ENCODE measurements at regions not wholly inside any gene's neighbourhood (a gene's known extent, or its start where the extent isn't known, plus 50 kb on each side); places are given as distances from the start of the nearest gene placed in this dataset.
"Not testable (repeated sequence)": the region's sequence is repeated elsewhere in the genome, so short reads cannot be mapped to it uniquely, and the experiment has no call there.

DNA sequence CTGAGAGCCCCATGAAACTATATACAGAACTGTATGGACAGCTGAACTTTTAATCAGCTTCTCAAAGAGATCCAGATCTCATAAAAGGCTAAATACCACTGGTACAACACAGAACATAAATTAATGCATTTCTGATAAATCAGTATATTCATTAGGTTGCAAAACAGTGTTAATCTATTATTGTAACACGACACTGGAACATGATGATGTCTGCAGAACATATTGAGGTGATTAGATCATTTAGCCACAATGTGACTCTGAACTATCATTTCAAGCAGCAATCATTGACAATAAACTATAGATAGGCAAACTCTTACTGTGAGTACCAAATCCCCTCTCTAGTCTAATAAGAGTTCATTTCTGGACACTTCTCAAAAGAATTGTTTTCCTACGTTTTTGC is 50.3 kb downstream of the GASK1B start:
- Histone ChIP-seq H3K27ac (no peak overlapping the region), H3K4me1 (no peaks in the 10 kb centered on the region), H3K27me3 (no peaks in the 10 kb centered on the region), H3K4me3 (no peak overlapping the region), H3K9me3 (no peaks in the 10 kb centered on the region), H3K36me3 (no peaks in the 10 kb centered on the region)
- TF ChIP-seq, protein P1, sequence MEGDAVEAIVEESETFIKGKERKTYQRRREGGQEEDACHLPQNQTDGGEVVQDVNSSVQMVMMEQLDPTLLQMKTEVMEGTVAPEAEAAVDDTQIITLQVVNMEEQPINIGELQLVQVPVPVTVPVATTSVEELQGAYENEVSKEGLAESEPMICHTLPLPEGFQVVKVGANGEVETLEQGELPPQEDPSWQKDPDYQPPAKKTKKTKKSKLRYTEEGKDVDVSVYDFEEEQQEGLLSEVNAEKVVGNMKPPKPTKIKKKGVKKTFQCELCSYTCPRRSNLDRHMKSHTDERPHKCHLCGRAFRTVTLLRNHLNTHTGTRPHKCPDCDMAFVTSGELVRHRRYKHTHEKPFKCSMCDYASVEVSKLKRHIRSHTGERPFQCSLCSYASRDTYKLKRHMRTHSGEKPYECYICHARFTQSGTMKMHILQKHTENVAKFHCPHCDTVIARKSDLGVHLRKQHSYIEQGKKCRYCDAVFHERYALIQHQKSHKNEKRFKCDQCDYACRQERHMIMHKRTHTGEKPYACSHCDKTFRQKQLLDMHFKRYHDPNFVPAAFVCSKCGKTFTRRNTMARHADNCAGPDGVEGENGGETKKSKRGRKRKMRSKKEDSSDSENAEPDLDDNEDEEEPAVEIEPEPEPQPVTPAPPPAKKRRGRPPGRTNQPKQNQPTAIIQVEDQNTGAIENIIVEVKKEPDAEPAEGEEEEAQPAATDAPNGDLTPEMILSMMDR (IDR thresholded peaks at IDR 0.05), result no peak
- DNase-seq, result no peak
- intact Hi-C loops (cut with DNase I), result no loop called here
- no peak for ATAC-seq

DNA sequence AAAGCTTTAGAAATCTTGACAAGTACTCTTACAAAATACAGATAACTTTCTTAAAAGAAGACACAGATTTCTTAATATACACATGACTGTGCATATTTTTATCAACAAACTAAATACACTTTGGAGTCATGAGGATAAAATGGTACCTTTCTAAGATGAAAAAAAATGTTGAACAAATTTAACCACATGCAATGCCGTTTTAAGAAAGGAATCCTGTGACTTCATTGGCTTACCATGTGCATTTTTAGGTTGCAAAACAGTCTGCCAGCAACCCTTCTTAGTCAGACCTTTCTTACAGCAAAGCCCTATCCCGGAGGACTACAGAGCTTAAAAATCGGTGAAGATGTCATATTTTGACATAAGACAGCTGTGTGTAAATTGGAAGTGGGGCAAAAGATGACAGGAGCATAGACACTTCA is 51.7 kb downstream of the GASK1B start:
- Histone ChIP-seq H3K4me3 (no peak overlapping the region), H3K27me3 (no peaks in the 10 kb centered on the region), H3K4me1 (no peaks in the 10 kb centered on the region), H3K27ac (no peak overlapping the region), H3K9me3 (no peaks in the 10 kb centered on the region), H3K36me3 (no peaks in the 10 kb centered on the region)
- TF ChIP-seq, protein P1 (IDR thresholded peaks at IDR 0.05), result no peak
- no peak for DNase-seq
- intact Hi-C loops (cut with DNase I), result no loop called here
- peak; percentile 86 for ATAC-seq

DNA sequence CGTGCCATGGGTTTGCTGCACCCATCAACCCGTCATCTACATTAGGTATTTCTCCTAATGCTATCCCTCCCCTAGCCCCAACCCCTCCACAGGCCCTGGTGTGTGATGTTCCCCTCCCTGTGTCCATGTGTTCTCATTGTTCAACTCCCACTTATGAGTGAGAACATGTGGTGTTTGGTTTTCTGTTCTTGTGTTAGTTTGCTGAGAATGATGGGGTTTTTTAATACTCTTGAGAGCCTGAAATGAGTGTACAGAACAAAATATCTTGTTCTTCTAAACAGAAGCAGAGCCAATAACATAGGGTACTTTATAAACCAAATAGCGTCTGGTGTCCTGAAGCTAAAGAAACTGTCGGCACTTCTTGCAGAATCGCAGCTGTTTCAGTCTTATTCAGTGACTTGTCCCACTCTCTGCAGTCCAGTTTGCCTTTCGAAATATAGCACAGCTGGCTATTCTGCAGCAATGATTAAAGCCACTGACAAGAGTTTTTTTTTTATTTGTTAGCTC is 52.1 kb downstream of the GASK1B start:
- DNase-seq; H3K9me3 ChIP-seq; H3K4me1 ChIP-seq; intact Hi-C loops (cut with DNase I); H3K27me3 ChIP-seq; H3K4me3 ChIP-seq; H3K36me3 ChIP-seq: not testable (repeated sequence)
- peak overlapping the region; percentile 65 for H3K27ac ChIP-seq
- peak; percentile 79 for ATAC-seq

DNA sequence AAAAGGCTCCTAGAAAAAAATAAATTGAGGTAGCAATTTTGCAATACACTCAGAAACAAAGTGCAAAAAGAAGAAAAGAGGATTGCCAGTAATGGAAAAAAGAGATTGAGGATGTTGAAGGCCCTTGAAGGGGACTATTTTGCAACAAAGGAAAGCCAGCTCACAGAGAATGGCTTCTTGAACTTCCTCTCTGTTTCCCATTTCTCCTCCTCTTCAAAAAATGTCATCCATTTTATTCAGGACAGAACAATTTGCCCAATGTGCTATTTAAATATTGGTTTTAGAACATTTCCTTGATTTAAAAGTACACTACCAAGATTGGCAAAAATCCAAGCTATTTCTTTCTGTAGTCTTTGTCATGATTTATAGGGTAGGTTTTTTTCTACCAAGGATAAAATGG is 60.2 kb downstream of the GASK1B start:
- TF ChIP-seq, protein P1 (IDR thresholded peaks at IDR 0.05), result no peak
- intact Hi-C loops (cut with DNase I), result no loop called here
- ATAC-seq (peak; percentile 39), DNase-seq (no peak)
- no peaks in the 10 kb centered on the region for H3K4me1 ChIP-seq
- H3K4me3 ChIP-seq, result no peak overlapping the region
- H3K9me3 ChIP-seq, result no peaks in the 10 kb centered on the region
- no peaks in the 10 kb centered on the region for H3K36me3 ChIP-seq
- H3K27ac ChIP-seq, result no peak overlapping the region
- no peaks in the 10 kb centered on the region for H3K27me3 ChIP-seq

DNA sequence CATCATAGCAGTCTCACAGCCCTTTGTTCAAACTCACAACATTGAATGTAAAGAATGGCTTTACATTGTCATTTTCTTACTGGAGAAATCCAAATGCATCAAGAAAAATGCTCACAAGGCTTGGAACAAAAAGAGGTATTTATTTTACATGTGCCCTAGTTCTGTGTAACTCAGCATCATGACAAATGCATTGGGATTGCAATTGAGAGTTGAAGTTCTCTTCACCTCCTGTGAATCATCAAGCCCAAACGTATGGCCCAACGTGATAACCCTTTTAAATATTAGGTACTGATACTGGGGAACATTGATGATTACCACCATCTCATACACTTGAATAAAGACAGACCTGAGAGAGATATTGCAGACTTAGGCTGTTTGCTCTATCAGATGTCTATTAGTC is 61.6 kb downstream of the GASK1B start:
- no peak for DNase-seq
- intact Hi-C loops (cut with DNase I), result no loop called here
- no peak for ATAC-seq
- Histone ChIP-seq H3K4me3 (no peak overlapping the region), H3K36me3 (no peaks in the 10 kb centered on the region), H3K4me1 (no peaks in the 10 kb centered on the region), H3K9me3 (no peaks in the 10 kb centered on the region), H3K27me3 (no peaks in the 10 kb centered on the region), H3K27ac (no peak overlapping the region)
- TF ChIP-seq, protein P1 (IDR thresholded peaks at IDR 0.05), result no peak

DNA sequence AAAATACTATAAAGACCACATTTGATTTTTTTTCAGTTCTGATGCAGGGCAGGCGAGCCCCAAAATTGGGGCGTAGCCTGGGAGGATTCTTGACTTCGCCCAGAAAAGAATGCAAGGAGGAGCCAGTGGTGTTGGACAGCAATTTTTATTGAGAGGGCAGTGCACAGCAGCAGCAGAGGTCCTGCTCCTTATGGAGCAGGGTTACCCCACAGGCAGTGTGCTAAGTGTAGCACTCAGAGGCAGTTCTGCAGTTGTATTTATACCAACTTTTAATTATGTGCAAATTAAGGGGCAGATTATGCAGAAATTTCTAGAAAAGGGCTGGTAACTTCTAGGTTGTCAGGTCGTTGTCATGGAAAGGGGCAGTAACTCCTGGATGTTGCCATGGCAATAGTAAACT is 69.9 kb downstream of the GASK1B start:
- no peaks in the 10 kb centered on the region for H3K27me3 ChIP-seq
- intact Hi-C loops (cut with DNase I), result no loop called here
- no peaks in the 10 kb centered on the region for H3K4me1 ChIP-seq
- ATAC-seq, result no peak
- TF ChIP-seq, protein P1 (IDR thresholded peaks at IDR 0.05), result no peak
- no peak overlapping the region for H3K27ac ChIP-seq
- H3K4me3 ChIP-seq, result no peak overlapping the region
- H3K9me3 ChIP-seq, result no peaks in the 10 kb centered on the region
- no peak for DNase-seq
- H3K36me3 ChIP-seq, result no peaks in the 10 kb centered on the region
